GM21360 (cell line): ENCODE measurements at regions not wholly inside any gene's neighbourhood (a gene's known extent, or its start where the extent isn't known, plus 50 kb on each side); places are given as distances from the start of the nearest gene placed in this dataset.
"Not testable (repeated sequence)": the region's sequence is repeated elsewhere in the genome, so short reads cannot be mapped to it uniquely, and the experiment has no call there.

ENCODE experiments used
- ATAC-seq: cut with Tn5 transposase; IDR thresholded peaks from one replicate; pipeline ENCODE4 v1.9.1; 2021; ENCODE audit warnings: mild to moderate bottlenecking, moderate library complexity; ENCODE audit not compliant: unreplicated experiment

GRCh38 chr3:190995156-190995555, 132.7 kb upstream of the GMNC start:
- no peak for ATAC-seq

- no peak for ATAC-seq
Observed at GRCh38 chr3:190990898-190991297, 128.4 kb upstream of the GMNC start.

- ATAC-seq = no peak
Observed at GRCh38 chr3:190989218-190989617, 126.7 kb upstream of the GMNC start.

- no peak for ATAC-seq
Observed at GRCh38 chr3:190988102-190988501, 125.6 kb upstream of the GMNC start.

- ATAC-seq = no peak
Observed at GRCh38 chr3:190984502-190985244, 122.2 kb upstream of the GMNC start.

- peak; percentile 60 for ATAC-seq
Observed at GRCh38 chr3:190983875-190984274, 121.4 kb upstream of the GMNC start.

GRCh38 chr3:190973771-190974170, 111.3 kb upstream of the GMNC start:
- no peak for ATAC-seq

GRCh38 chr3:190972840-190973270, 110.4 kb upstream of the GMNC start:
- ATAC-seq = no peak

GRCh38 chr3:190972196-190972595, 109.7 kb upstream of the GMNC start:
- no peak for ATAC-seq

- ATAC-seq = no peak
Observed at GRCh38 chr3:190970560-190970959, 108.1 kb upstream of the GMNC start.

- no peak for ATAC-seq
Observed at GRCh38 chr3:190968616-190969015, 106.1 kb upstream of the GMNC start.

GRCh38 chr3:190964931-190965330, 102.4 kb upstream of the GMNC start:
- ATAC-seq = not testable (repeated sequence)

GRCh38 chr3:190959077-190959476, 96.6 kb upstream of the GMNC start:
- ATAC-seq = no peak

- no peak for ATAC-seq
Observed at GRCh38 chr3:190941694-190942260, 79.3 kb upstream of the GMNC start.

- ATAC-seq = not testable (repeated sequence)
Observed at GRCh38 chr3:190934616-190935015, 72.1 kb upstream of the GMNC start.

GRCh38 chr3:190926619-190927018, 64.1 kb upstream of the GMNC start:
- no peak for ATAC-seq

GRCh38 chr3:190912736-190913135, 50.2 kb upstream of the GMNC start:
- ATAC-seq = no peak
